Anterior cingulate cortex (tissue), 58 donors: ENCODE measurements at regions not wholly inside any gene's neighbourhood (a gene's known extent, or its start where the extent isn't known, plus 50 kb on each side); places are given as distances from the start of the nearest gene placed in this dataset.
"Not testable (repeated sequence)": the region's sequence is repeated elsewhere in the genome, so short reads cannot be mapped to it uniquely, and the experiment has no call there.

ENCODE experiments used
- DNase-seq, 58 donors: peaks; one replicate each; lab custom pipeline; 2025; lab: John Stamatoyannopoulos, UW

DNA sequence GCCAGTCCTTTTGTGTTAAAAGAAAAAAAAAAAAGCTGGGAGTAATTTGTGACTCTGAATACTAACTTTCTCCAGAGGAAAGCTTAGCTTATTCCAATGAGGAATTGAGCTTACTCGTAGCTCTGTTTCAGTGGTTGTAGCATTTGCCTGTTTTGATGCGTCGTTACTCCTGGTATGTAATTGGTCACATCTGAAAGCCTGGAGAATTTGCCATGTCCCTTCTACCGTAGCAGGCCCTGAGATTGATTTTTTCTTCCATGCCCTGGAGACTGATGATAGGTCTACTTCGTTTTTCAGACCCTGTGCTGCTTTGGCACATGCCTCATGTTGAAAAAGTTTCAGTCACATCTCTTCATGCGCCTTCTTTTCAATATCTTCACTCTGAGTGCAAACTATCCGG lies 1103.0 kb downstream of the PLA2G4A start:
- DNase-seq = no peak

GRCh38 chr1:187933562-187934419 lies 1105.0 kb downstream of the PLA2G4A start:
- no peak for DNase-seq

DNA sequence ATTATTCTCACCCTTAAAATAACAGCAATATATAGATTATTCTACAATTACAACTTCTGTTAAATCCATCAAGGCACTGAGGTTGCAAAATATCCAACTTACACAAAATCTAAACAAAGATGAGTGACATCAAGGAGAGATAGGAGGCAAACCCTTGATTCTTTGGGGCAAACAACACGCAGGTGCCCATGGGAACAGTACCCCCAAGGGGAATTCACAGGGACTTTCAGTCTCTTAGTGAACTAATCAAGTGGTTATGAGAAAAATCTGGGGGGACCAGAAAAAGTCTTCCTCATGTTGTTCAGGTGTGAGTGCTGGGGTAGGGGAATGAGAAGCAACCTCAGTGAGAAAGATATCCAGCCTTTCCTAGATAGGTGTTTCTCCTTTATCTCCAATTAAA lies 1107.9 kb downstream of the PLA2G4A start:
- no peak for DNase-seq

GRCh38 chr1:187938092-187938491 lies 1109.3 kb downstream of the PLA2G4A start:
- no peak for DNase-seq

GRCh38 chr1:187942986-187943385 lies 1114.2 kb downstream of the PLA2G4A start:
- DNase-seq = no peak

GRCh38 chr1:187943606-187944403 lies 1115.1 kb downstream of the PLA2G4A start:
- DNase-seq = no peak

DNA sequence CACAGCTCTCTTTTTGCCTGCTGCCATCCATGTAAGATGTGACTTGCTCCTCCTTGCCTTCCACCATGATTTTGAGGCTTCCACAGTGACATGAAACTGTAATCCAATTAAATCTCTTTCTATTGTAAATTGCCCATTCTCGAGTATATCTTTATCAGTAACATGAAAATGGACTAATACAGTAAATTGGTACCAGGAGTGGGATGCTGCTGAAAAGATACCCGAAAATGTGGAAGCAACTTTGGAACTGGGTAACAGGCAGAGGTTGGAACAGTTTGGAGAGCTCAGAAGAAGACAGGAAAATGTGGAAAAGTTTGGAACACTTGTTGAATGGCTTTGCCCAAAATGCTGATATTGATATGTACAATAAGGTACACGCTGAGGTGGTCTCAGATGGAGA lies 1117.9 kb downstream of the PLA2G4A start:
- DNase-seq = not testable (repeated sequence)

DNA sequence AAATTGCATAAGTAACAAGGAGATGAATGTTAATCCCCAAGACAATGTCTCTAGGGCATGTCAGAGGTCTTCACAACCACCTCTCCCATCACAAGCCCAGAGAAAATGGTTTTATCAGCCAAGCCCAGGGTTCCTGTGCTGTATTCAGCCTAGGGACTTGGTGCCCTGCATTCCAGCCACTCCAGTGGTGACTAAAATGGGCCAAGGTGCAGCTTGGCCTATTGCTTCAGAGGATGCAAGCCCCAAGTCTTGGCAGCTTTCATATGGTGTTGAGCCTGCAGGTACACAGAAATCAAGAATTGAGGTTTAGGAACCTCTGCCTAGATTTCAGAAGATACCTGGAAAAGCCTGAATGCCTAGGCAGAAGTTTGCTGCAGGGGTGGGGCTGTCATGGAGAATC lies 1118.6 kb downstream of the PLA2G4A start:
- DNase-seq = no peak

- no peak for DNase-seq
Observed at GRCh38 chr1:187948170-187948794, 1119.5 kb downstream of the PLA2G4A start.

GRCh38 chr1:187949567-187949966 lies 1120.8 kb downstream of the PLA2G4A start:
- no peak for DNase-seq

- no peak for DNase-seq
Observed at GRCh38 chr1:187951817-187952216, 1123.1 kb downstream of the PLA2G4A start.

GRCh38 chr1:187952446-187952845 lies 1123.7 kb downstream of the PLA2G4A start:
- DNase-seq = no peak

- DNase-seq = no peak
Observed at GRCh38 chr1:187956975-187957374, 1128.2 kb downstream of the PLA2G4A start.

DNA sequence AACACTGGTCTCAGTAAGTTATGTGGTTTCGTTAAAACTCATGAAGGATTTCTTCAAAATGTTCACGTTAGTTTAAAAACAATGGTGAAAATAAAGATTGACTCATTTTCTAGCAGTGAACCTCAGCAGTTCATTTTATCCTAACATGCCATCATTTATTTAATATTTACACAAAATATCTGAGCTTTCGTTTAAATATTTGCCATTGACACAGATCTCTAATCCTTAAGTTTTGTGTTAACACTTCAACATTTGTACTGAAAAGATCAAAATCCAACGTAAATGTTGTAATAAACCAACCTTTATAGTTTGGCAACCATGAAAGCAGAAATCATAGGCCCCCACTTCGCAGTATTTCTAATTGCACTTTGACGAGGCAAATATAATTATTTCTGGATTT lies 1129.5 kb downstream of the PLA2G4A start:
- no peak for DNase-seq

GRCh38 chr1:187959062-187959461 lies 1130.3 kb downstream of the PLA2G4A start:
- DNase-seq = no peak

- DNase-seq = no peak
Observed at GRCh38 chr1:187960125-187960638, 1131.4 kb downstream of the PLA2G4A start.

GRCh38 chr1:187961895-187962294 lies 1133.1 kb downstream of the PLA2G4A start:
- no peak for DNase-seq

- DNase-seq = no peak
Observed at GRCh38 chr1:187971851-187972250, 1143.1 kb downstream of the PLA2G4A start.

- no peak for DNase-seq
Observed at GRCh38 chr1:187977298-187977697, 1148.5 kb downstream of the PLA2G4A start.

GRCh38 chr1:187985145-187985896 lies 1156.6 kb downstream of the PLA2G4A start:
- DNase-seq = no peak
